Stimulated activated naive CD8-positive, alpha-beta T cell treated with anti-CD3 and anti-CD28 coated beads, Interleukin-15, amount 100 ng/mL, for 72 hours (primary cell): ENCODE measurements at regions not wholly inside any gene's neighbourhood (a gene's known extent, or its start where the extent isn't known, plus 50 kb on each side); places are given as distances from the start of the nearest gene placed in this dataset.

Experiments
- ATAC-seq: fragments of 150-1000 bp; cut with Tn5 transposase; 2 replicates; pipeline ENCODE4 v1.10.0; 2021; ENCODE audit warnings: mild to moderate bottlenecking, moderate library complexity
- DNase-seq, 2 donors: peaks; one replicate each; pipeline ENCODE4 v3.0.0; 2021 to 2022
- H3K27ac Mint-ChIP-seq, 2 donors: one replicate each; pipeline ENCODE4 v1.8.0; 2022; ENCODE audit warnings: mild to moderate bottlenecking in 2 of 2, mixed read lengths in 2 of 2, moderate library complexity in 2 of 2
- H3K27me3 Mint-ChIP-seq: one replicate; pipeline ENCODE4 v1.8.0; 2022; ENCODE audit warnings: mixed read lengths
- H3K4me1 Mint-ChIP-seq: one replicate; pipeline ENCODE4 v1.8.0; 2022; ENCODE audit warnings: mild to moderate bottlenecking, mixed read lengths
- H3K4me3 Mint-ChIP-seq, 2 donors: one replicate each; pipeline ENCODE4 v1.8.0; 2022; ENCODE audit warnings: mild to moderate bottlenecking in 2 of 2, mixed read lengths in 2 of 2, moderate library complexity in 1 of 2
- H3K9me3 Mint-ChIP-seq, 2 donors: one replicate each; pipeline ENCODE4 v1.8.0; 2022; ENCODE audit warnings: mixed read lengths in 2 of 2

GRCh38 chr4:19399001-19399400, 852.7 kb upstream of the SLIT2 start:
- Mint-ChIP-seq H3K9me3 (peaks cover 10 to 14% of the 10 kb centered on the region in 2 donors), H3K4me3 (no peak overlapping the region), H3K4me1 (no peaks in the 10 kb centered on the region), H3K27ac (no peak overlapping the region), H3K27me3 (no peaks in the 10 kb centered on the region)
- DNase-seq: no peak
- no peak for ATAC-seq

GRCh38 chr4:19386786-19387185, 864.9 kb upstream of the SLIT2 start:
- Mint-ChIP-seq H3K9me3 (peaks cover 20 to 28% of the 10 kb centered on the region in 2 donors), H3K27ac (peak overlapping the region in 1 of 2 donors; percentile 64), H3K27me3 (no peaks in the 10 kb centered on the region), H3K4me1 (no peaks in the 10 kb centered on the region), H3K4me3 (no peak overlapping the region)
- ATAC-seq (no peak), DNase-seq (no peak)

GRCh38 chr4:19382993-19383756, 868.5 kb upstream of the SLIT2 start:
- no peak for DNase-seq
- Mint-ChIP-seq H3K4me3 (no peak overlapping the region), H3K9me3 (peaks cover 18 to 25% of the 10 kb centered on the region in 2 donors), H3K4me1 (no peaks in the 10 kb centered on the region), H3K27ac (no peak overlapping the region), H3K27me3 (no peaks in the 10 kb centered on the region)
- no peak for ATAC-seq

- ATAC-seq: no peak
- Mint-ChIP-seq H3K27me3 (no peaks in the 10 kb centered on the region), H3K4me1 (no peaks in the 10 kb centered on the region), H3K4me3 (no peak overlapping the region), H3K9me3 (peaks cover 12 to 20% of the 10 kb centered on the region in 2 donors), H3K27ac (no peak overlapping the region)
- no peak for DNase-seq
Measured at GRCh38 chr4:19381068-19381467, 870.6 kb upstream of the SLIT2 start.

- no peak for ATAC-seq
- Mint-ChIP-seq H3K27me3 (no peaks in the 10 kb centered on the region), H3K9me3 (peaks cover 17 to 20% of the 10 kb centered on the region in 2 donors), H3K4me1 (no peaks in the 10 kb centered on the region), H3K27ac (no peak overlapping the region), H3K4me3 (no peak overlapping the region)
- DNase-seq: no peak
Measured at GRCh38 chr4:19380600-19380999, 871.1 kb upstream of the SLIT2 start.

- DNase-seq (no peak), ATAC-seq (no peak)
- Mint-ChIP-seq H3K27ac (no peak overlapping the region), H3K4me3 (no peak overlapping the region), H3K27me3 (no peaks in the 10 kb centered on the region), H3K9me3 (peaks cover 17 to 19% of the 10 kb centered on the region in 2 donors), H3K4me1 (no peaks in the 10 kb centered on the region)
Measured at GRCh38 chr4:19379191-19379708, 872.5 kb upstream of the SLIT2 start.

GRCh38 chr4:19375931-19376330, 875.8 kb upstream of the SLIT2 start:
- ATAC-seq: no peak
- no peaks in the 10 kb centered on the region for H3K27me3 Mint-ChIP-seq
- peaks cover 3 to 8% of the 10 kb centered on the region in 2 donors for H3K9me3 Mint-ChIP-seq
- no peak overlapping the region for H3K4me3 Mint-ChIP-seq
- no peak overlapping the region for H3K27ac Mint-ChIP-seq
- no peaks in the 10 kb centered on the region for H3K4me1 Mint-ChIP-seq
- no peak for DNase-seq

- Mint-ChIP-seq H3K4me3 (no peak overlapping the region), H3K27me3 (no peaks in the 10 kb centered on the region), H3K4me1 (no peaks in the 10 kb centered on the region), H3K27ac (no peak overlapping the region), H3K9me3 (peaks cover 3 to 8% of the 10 kb centered on the region in 2 donors)
- DNase-seq (no peak), ATAC-seq (no peak)
Measured at GRCh38 chr4:19375136-19375804, 876.4 kb upstream of the SLIT2 start.

- Mint-ChIP-seq H3K9me3 (peaks cover 3 to 15% of the 10 kb centered on the region in 2 donors), H3K27ac (no peak overlapping the region), H3K4me3 (no peak overlapping the region), H3K4me1 (no peaks in the 10 kb centered on the region), H3K27me3 (no peaks in the 10 kb centered on the region)
- ATAC-seq (no peak), DNase-seq (no peak)
Measured at GRCh38 chr4:19372390-19372789, 879.3 kb upstream of the SLIT2 start.

GRCh38 chr4:19368800-19369199, 882.9 kb upstream of the SLIT2 start:
- ATAC-seq (no peak), DNase-seq (no peak)
- no peak overlapping the region for H3K4me3 Mint-ChIP-seq
- H3K4me1 Mint-ChIP-seq: no peaks in the 10 kb centered on the region
- H3K27ac Mint-ChIP-seq: no peak overlapping the region
- H3K9me3 Mint-ChIP-seq: peaks cover 3 to 7% of the 10 kb centered on the region in 2 donors
- no peaks in the 10 kb centered on the region for H3K27me3 Mint-ChIP-seq

- H3K4me1 Mint-ChIP-seq: no peaks in the 10 kb centered on the region
- DNase-seq (no peak), ATAC-seq (no peak)
- H3K27me3 Mint-ChIP-seq: no peaks in the 10 kb centered on the region
- H3K4me3 Mint-ChIP-seq: no peak overlapping the region
- no peak overlapping the region for H3K27ac Mint-ChIP-seq
- peaks cover 3 to 7% of the 10 kb centered on the region in 2 donors for H3K9me3 Mint-ChIP-seq
Measured at GRCh38 chr4:19366916-19367315, 884.8 kb upstream of the SLIT2 start.

- DNase-seq (no peak), ATAC-seq (no peak)
- no peak overlapping the region for H3K4me3 Mint-ChIP-seq
- H3K9me3 Mint-ChIP-seq: peaks cover 0 to 5% of the 10 kb centered on the region in 2 donors
- no peaks in the 10 kb centered on the region for H3K27me3 Mint-ChIP-seq
- no peak overlapping the region for H3K27ac Mint-ChIP-seq
- H3K4me1 Mint-ChIP-seq: no peaks in the 10 kb centered on the region
Measured at GRCh38 chr4:19358015-19358414, 893.7 kb upstream of the SLIT2 start.

GRCh38 chr4:19349416-19349815, 902.3 kb upstream of the SLIT2 start:
- Mint-ChIP-seq H3K4me3 (no peak overlapping the region), H3K9me3 (peaks cover 0 to 7% of the 10 kb centered on the region in 2 donors), H3K4me1 (no peaks in the 10 kb centered on the region), H3K27me3 (no peaks in the 10 kb centered on the region), H3K27ac (no peak overlapping the region)
- DNase-seq (no peak), ATAC-seq (no peak)

- Mint-ChIP-seq H3K27ac (no peak overlapping the region), H3K4me1 (no peaks in the 10 kb centered on the region), H3K9me3 (peaks cover 0 to 7% of the 10 kb centered on the region in 2 donors), H3K27me3 (no peaks in the 10 kb centered on the region), H3K4me3 (no peak overlapping the region)
- DNase-seq (no peak), ATAC-seq (no peak)
Measured at GRCh38 chr4:19348746-19349145, 903.0 kb upstream of the SLIT2 start.

GRCh38 chr4:19346636-19347035, 905.1 kb upstream of the SLIT2 start:
- Mint-ChIP-seq H3K9me3 (peaks cover 7 to 10% of the 10 kb centered on the region in 2 donors), H3K4me1 (no peaks in the 10 kb centered on the region), H3K4me3 (no peak overlapping the region), H3K27me3 (no peaks in the 10 kb centered on the region), H3K27ac (no peak overlapping the region)
- DNase-seq (no peak), ATAC-seq (no peak)

GRCh38 chr4:19329631-19330030, 922.1 kb upstream of the SLIT2 start:
- no peak overlapping the region for H3K27ac Mint-ChIP-seq
- ATAC-seq (no peak), DNase-seq (no peak)
- H3K9me3 Mint-ChIP-seq: peaks cover 10 to 20% of the 10 kb centered on the region in 2 donors
- no peaks in the 10 kb centered on the region for H3K4me1 Mint-ChIP-seq
- no peaks in the 10 kb centered on the region for H3K27me3 Mint-ChIP-seq
- H3K4me3 Mint-ChIP-seq: no peak overlapping the region
